LNCaP clone FGC (cell line): ENCODE measurements at regions not wholly inside any gene's neighbourhood (a gene's known extent, or its start where the extent isn't known, plus 50 kb on each side); places are given as distances from the start of the nearest gene placed in this dataset.

Source experiments
- DNase-seq: peaks from one replicate; pipeline ENCODE4 v3.0.0-alpha.2; 2011; ENCODE audit warnings: low read depth
- H3K4me3 ChIP-seq: 2 replicates; pipeline ENCODE4 v1.5.1; 2011; ENCODE audit warnings: mild to moderate bottlenecking, low read depth, low read length, control low read depth
- CTCF ChIP-seq: IDR thresholded peaks from 2 replicates; pipeline ENCODE4 v1.5.1; 2012; ENCODE audit warnings: mild to moderate bottlenecking; ENCODE audit not compliant: control insufficient read depth, insufficient read depth; ENCODE audit errors: extremely low read depth

- no peak overlapping the region for H3K4me3 ChIP-seq
- no peak for DNase-seq
- TF ChIP-seq CTCF: no peak
These were observed 245.9 kb upstream of the HS3ST5 start for GRCh38 chr6:114588726-114589125.

GRCh38 chr6:114586298-114586697 is 243.5 kb upstream of the HS3ST5 start:
- no peak for TF ChIP-seq CTCF
- H3K4me3 ChIP-seq: no peak overlapping the region
- DNase-seq: no peak

- no peak for DNase-seq
- H3K4me3 ChIP-seq: no peak overlapping the region
- no peak for TF ChIP-seq CTCF
These were observed 238.5 kb upstream of the HS3ST5 start for GRCh38 chr6:114581293-114581692.

- DNase-seq: no peak
These were observed 238.1 kb upstream of the HS3ST5 start for GRCh38 chr6:114580882-114581281.

GRCh38 chr6:114579486-114579885 is 236.7 kb upstream of the HS3ST5 start:
- no peak for DNase-seq
- TF ChIP-seq CTCF: no peak
- no peak overlapping the region for H3K4me3 ChIP-seq

More at GRCh38 chr6:114580882-114581281, 238.1 kb upstream of the HS3ST5 start:
- TF ChIP-seq CTCF: no peak
- H3K4me3 ChIP-seq: no peak overlapping the region

- DNase-seq: no peak
- TF ChIP-seq CTCF: no peak
- H3K4me3 ChIP-seq: no peak overlapping the region
These were observed 234.3 kb upstream of the HS3ST5 start for GRCh38 chr6:114577109-114577508.

- DNase-seq: no peak
- no peak overlapping the region for H3K4me3 ChIP-seq
- no peak for TF ChIP-seq CTCF
These were observed 233.5 kb upstream of the HS3ST5 start for GRCh38 chr6:114576330-114576729.
